ENCODE measurements at regions not wholly inside any gene's neighbourhood (a gene's known extent, or its start where the extent isn't known, plus 50 kb on each side); places are given as distances from the start of the nearest gene placed in this dataset.

DNA sequence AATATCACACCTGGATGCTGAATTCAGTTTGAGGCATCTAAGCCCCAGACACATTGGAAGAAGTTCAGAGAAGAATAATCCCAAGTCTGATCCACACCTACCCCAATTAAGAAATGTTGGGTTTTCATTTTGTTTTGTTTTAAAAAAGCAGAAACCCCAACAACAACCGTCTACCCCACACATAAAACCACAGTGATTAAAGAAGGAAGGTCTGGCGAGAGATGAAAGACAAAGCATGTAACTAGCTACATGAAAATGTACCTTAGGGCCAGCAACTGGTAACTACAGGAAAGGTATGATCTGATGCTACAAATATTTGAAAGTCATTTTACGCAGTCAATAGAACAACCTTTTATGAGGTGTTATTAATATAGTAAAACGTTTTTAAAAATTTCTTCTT is 1112.3 kb downstream of the GATA3 start:
- TF ChIP-seq, protein P1, sequence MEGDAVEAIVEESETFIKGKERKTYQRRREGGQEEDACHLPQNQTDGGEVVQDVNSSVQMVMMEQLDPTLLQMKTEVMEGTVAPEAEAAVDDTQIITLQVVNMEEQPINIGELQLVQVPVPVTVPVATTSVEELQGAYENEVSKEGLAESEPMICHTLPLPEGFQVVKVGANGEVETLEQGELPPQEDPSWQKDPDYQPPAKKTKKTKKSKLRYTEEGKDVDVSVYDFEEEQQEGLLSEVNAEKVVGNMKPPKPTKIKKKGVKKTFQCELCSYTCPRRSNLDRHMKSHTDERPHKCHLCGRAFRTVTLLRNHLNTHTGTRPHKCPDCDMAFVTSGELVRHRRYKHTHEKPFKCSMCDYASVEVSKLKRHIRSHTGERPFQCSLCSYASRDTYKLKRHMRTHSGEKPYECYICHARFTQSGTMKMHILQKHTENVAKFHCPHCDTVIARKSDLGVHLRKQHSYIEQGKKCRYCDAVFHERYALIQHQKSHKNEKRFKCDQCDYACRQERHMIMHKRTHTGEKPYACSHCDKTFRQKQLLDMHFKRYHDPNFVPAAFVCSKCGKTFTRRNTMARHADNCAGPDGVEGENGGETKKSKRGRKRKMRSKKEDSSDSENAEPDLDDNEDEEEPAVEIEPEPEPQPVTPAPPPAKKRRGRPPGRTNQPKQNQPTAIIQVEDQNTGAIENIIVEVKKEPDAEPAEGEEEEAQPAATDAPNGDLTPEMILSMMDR (IDR thresholded peaks at IDR 0.05; ENCODE audit: insufficient read depth, low read length): no peak
- no peak for TF ChIP-seq POLR2AphosphoS5 (IDR thresholded peaks at IDR 0.05; ENCODE audit: low read depth)
- TF ChIP-seq, protein P2, sequence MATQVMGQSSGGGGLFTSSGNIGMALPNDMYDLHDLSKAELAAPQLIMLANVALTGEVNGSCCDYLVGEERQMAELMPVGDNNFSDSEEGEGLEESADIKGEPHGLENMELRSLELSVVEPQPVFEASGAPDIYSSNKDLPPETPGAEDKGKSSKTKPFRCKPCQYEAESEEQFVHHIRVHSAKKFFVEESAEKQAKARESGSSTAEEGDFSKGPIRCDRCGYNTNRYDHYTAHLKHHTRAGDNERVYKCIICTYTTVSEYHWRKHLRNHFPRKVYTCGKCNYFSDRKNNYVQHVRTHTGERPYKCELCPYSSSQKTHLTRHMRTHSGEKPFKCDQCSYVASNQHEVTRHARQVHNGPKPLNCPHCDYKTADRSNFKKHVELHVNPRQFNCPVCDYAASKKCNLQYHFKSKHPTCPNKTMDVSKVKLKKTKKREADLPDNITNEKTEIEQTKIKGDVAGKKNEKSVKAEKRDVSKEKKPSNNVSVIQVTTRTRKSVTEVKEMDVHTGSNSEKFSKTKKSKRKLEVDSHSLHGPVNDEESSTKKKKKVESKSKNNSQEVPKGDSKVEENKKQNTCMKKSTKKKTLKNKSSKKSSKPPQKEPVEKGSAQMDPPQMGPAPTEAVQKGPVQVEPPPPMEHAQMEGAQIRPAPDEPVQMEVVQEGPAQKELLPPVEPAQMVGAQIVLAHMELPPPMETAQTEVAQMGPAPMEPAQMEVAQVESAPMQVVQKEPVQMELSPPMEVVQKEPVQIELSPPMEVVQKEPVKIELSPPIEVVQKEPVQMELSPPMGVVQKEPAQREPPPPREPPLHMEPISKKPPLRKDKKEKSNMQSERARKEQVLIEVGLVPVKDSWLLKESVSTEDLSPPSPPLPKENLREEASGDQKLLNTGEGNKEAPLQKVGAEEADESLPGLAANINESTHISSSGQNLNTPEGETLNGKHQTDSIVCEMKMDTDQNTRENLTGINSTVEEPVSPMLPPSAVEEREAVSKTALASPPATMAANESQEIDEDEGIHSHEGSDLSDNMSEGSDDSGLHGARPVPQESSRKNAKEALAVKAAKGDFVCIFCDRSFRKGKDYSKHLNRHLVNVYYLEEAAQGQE (IDR thresholded peaks at IDR 0.05; ENCODE audit: insufficient replicate concordance, low read depth): no peak
- TF ChIP-seq GABPA (IDR thresholded peaks at IDR 0.05; ENCODE audit: low read depth): no peak

Measured in HL-60 (cell line).